Common myeloid progenitor, CD34-positive (primary cell): ENCODE measurements at regions not wholly inside any gene's neighbourhood (a gene's known extent, or its start where the extent isn't known, plus 50 kb on each side); places are given as distances from the start of the nearest gene placed in this dataset.

ENCODE experiments used
- CTCF ChIA-PET: fragments of 350-600 bp; sonication (Branson Sonifier 250); formaldehyde crosslinking; loops from one replicate; lab custom pipeline; 2021; ENCODE audit warnings: antibody characterized with exemption; lab: Charles Lee
- POLR2A ChIA-PET: fragments of 350-600 bp; sonication (Branson Sonifier 250); formaldehyde crosslinking; loops from one replicate; lab custom pipeline; 2021; ENCODE audit warnings: antibody characterized with exemption; lab: Charles Lee
- DNase-seq, 3 donors: peaks; one replicate each; pipeline versions ENCODE4 v3.0.0 to v3.0.0-alpha.2; 2013
- H3K27ac ChIP-seq, 2 experiments: 1 replicate in 1 of 2; 2 replicates in 1 of 2; pipeline ENCODE4 v1.7.0; 2013; ENCODE audit warnings: inconsistent platforms in 2 of 2, low read length in 2 of 2, mild to moderate bottlenecking in 2 of 2, low read depth in 1 of 2, moderate library complexity in 1 of 2; ENCODE audit not compliant: severe bottlenecking in 2 of 2, insufficient read depth in 1 of 2, poor library complexity in 1 of 2
- H3K27me3 ChIP-seq, 5 experiments: replicated peaks in 2 of 5; 1 replicate in 3 of 5; 2 replicates in 2 of 5; pipeline versions ENCODE4 v1.6.1 to v1.7.0; 2013; ENCODE audit warnings: low read length in 4 of 5, mild to moderate bottlenecking in 2 of 5, moderate library complexity in 2 of 5, inconsistent platforms in 1 of 5; ENCODE audit not compliant: insufficient read depth in 5 of 5, control insufficient read depth in 4 of 5
- H3K36me3 ChIP-seq, 4 experiments: 1 replicate in 2 of 4; 2 replicates in 2 of 4; pipeline versions ENCODE4 v1.6.1 to v1.7.0; 2013; ENCODE audit warnings: low read length in 3 of 4, control low read depth in 1 of 4, mild to moderate bottlenecking in 1 of 4; ENCODE audit not compliant: control insufficient read depth in 4 of 4, insufficient read depth in 4 of 4
- H3K4me1 ChIP-seq, 4 experiments: 1 replicate in 3 of 4; 2 replicates in 1 of 4; pipeline versions ENCODE4 v1.6.1 to v1.7.1; 2013; ENCODE audit warnings: low read length in 3 of 4, mild to moderate bottlenecking in 3 of 4, control low read depth in 1 of 4, inconsistent platforms in 1 of 4, moderate library complexity in 1 of 4; ENCODE audit not compliant: control insufficient read depth in 4 of 4, insufficient read depth in 4 of 4; ENCODE audit errors: control extremely low read depth in 1 of 4
- H3K4me3 ChIP-seq, 7 experiments: 1 replicate in 4 of 7; 2 replicates in 3 of 7; pipeline versions ENCODE4 v1.5.1 to v1.7.0; 2013; ENCODE audit warnings: mild to moderate bottlenecking in 7 of 7, low read length in 6 of 7, moderate library complexity in 6 of 7, inconsistent platforms in 2 of 7, low read depth in 2 of 7, control low read depth in 1 of 7; ENCODE audit not compliant: insufficient read depth in 4 of 7, control insufficient read depth in 1 of 7; ENCODE audit errors: extremely low read depth in 1 of 7
- H3K9me3 ChIP-seq, 5 experiments: 1 replicate in 4 of 5; 2 replicates in 1 of 5; pipeline versions ENCODE4 v1.6.1 to v1.7.1; 2013; ENCODE audit warnings: low read length in 4 of 5, mild to moderate bottlenecking in 2 of 5, inconsistent platforms in 1 of 5, low read depth in 1 of 5, moderate library complexity in 1 of 5; ENCODE audit not compliant: control insufficient read depth in 4 of 5, insufficient read depth in 2 of 5; ENCODE audit errors: control extremely low read depth in 1 of 5
- WGBS: methylation state at CpG from one replicate; pipeline ENCODE4 v1.1.5; 2013; ENCODE audit not compliant: insufficient coverage; 5-methylcytosine and 5-hydroxymethylcytosine counted together

GRCh38 chr16:66291833-66292232, 74.7 kb upstream of the CDH5 start:
- Histone ChIP-seq H3K9me3 (no peaks in the 10 kb centered on the region), H3K4me3 (no peak overlapping the region), H3K36me3 (no peaks in the 10 kb centered on the region), H3K4me1 (no peaks in the 10 kb centered on the region), H3K27ac (no peak overlapping the region), H3K27me3 (peaks cover 0 to 12% (median 2%) of the 10 kb centered on the region in 5 experiments)
- WGBS, result 100% methylated on average over 4 of the region's 6 CpGs
- POLR2A ChIA-PET, result no interaction called here
- no peak for DNase-seq
- CTCF ChIA-PET, result no interaction called here

DNA sequence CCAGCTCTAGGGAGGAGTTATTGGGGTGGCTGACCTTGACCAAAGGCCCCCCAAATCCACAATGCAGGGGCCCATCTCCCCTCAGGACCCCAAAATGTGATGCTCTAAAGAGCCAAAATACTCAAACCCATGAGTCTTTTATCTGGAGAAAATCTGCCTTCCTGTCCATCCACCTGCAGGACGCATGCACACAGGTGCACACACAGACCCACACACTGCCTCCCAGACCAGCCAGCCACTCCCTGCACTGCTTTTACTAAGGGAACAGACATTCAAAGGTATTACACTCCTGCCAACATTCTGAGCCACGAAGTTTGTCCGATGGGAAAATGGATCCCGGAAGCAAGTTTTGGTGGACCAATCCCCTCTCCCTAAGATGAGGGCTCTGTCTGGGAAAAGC, 76.1 kb upstream of the CDH5 start:
- no peak overlapping the region for H3K4me3 ChIP-seq
- no peaks in the 10 kb centered on the region for H3K9me3 ChIP-seq
- ChIA-PET CTCF (interaction anchor here (1.5 kb wide), 1 partner anchor 17 kb away, joined by 3 read pairs; no protein-coding TSS in a partner anchor), POLR2A (no interaction called here)
- no peak overlapping the region for H3K27ac ChIP-seq
- DNase-seq, result no peak
- H3K27me3 ChIP-seq, result peaks cover 0 to 8% (median 2%) of the 10 kb centered on the region in 5 experiments
- 98% methylated on average over 4 of the region's 4 CpGs for WGBS
- no peaks in the 10 kb centered on the region for H3K4me1 ChIP-seq
- H3K36me3 ChIP-seq, result no peaks in the 10 kb centered on the region

DNA sequence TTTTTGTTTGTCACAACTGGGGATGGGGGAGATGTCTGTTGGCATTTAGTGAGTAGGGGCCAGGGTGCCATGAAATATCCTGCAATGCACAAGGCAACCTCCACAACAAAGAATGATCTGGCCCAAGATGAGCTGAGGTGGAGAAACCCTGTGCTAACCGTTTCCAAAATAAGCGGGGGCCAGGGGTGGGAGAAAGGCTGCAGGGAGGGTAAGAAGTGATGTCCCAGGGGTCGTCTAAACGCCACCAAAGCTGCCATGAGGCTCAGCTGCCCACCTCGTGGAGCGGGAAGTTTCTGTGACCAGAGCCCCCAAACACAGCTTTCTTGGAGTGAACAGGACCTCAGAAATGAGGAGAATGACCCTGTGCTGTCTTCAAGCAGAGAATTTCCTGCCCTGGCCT, 76.5 kb upstream of the CDH5 start:
- H3K9me3 ChIP-seq, result no peaks in the 10 kb centered on the region
- no peak for DNase-seq
- no peak overlapping the region for H3K4me3 ChIP-seq
- H3K36me3 ChIP-seq, result no peaks in the 10 kb centered on the region
- H3K4me1 ChIP-seq, result no peaks in the 10 kb centered on the region
- WGBS, result 100% methylated on average over 6 of the region's 6 CpGs
- H3K27ac ChIP-seq, result no peak overlapping the region
- POLR2A ChIA-PET, result no interaction called here
- CTCF ChIA-PET, result interaction anchor here (1.5 kb wide), 1 partner anchor 16 kb away, joined by 3 read pairs; no protein-coding TSS in a partner anchor
- H3K27me3 ChIP-seq, result peaks cover 0 to 8% (median 2%) of the 10 kb centered on the region in 5 experiments

GRCh38 chr16:66289051-66289680, 77.3 kb upstream of the CDH5 start:
- ChIA-PET CTCF (no interaction called here), POLR2A (no interaction called here)
- DNase-seq, result no peak
- Histone ChIP-seq H3K36me3 (no peaks in the 10 kb centered on the region), H3K4me3 (no peak overlapping the region), H3K27me3 (peaks cover 0 to 8% (median 2%) of the 10 kb centered on the region in 5 experiments), H3K27ac (no peak overlapping the region), H3K4me1 (no peaks in the 10 kb centered on the region), H3K9me3 (no peaks in the 10 kb centered on the region)
- WGBS, result 95% methylated on average over 12 of the region's 15 CpGs

DNA sequence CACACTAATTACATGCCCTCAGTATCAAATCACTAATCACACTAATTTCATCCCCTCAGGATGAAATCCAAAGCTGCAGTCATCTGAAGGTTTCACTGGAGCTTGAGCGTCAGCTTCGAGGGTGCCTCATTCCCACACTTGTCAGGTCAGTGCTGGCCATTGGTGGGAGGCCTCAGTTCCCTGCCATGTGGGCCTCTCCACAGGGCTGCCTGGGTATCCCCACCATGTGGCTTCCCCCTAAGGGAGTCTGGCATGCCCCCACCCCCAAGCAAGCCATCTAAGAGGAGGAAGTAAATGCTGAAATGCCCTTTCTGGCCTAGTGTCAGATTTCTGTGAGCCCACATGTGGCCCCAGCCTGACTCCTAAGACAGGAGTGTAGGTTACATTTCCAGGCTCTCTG, 78.6 kb upstream of the CDH5 start:
- Histone ChIP-seq H3K27me3 (peaks cover 0 to 4% (median 0%) of the 10 kb centered on the region in 5 experiments), H3K9me3 (no peaks in the 10 kb centered on the region), H3K36me3 (no peaks in the 10 kb centered on the region), H3K4me1 (no peaks in the 10 kb centered on the region), H3K27ac (no peak overlapping the region), H3K4me3 (no peak overlapping the region)
- DNase-seq, result no peak
- WGBS, result 100% methylated on average over 1 of the region's 2 CpGs
- ChIA-PET CTCF (interaction anchor here (1.1 kb wide), 1 partner anchor 27 kb away, joined by 4 read pairs; no protein-coding TSS in a partner anchor), POLR2A (no interaction called here)

DNA sequence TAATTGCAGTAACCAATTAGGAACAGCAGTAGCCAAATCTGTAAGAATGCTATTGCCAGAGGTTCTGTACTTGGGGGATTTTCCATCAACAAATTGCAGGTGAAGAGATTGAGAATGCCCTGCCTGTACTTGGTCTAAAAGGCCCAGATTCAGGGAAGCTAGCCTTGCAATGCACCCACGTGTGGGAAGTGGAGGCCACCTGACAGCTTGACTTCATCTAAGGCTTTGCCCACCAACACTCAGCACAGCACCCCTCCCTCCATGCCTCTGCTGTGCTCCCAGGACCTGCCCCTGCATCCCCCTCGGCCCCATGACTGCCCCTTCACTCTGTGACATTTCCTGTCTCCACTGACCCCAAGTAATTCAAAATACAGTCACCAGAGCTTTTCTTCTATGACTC, 79.1 kb upstream of the CDH5 start:
- POLR2A ChIA-PET, result no interaction called here
- Histone ChIP-seq H3K4me3 (no peak overlapping the region), H3K4me1 (no peaks in the 10 kb centered on the region), H3K27ac (no peak overlapping the region), H3K27me3 (peaks cover 0 to 3% (median 0%) of the 10 kb centered on the region in 5 experiments), H3K36me3 (no peaks in the 10 kb centered on the region), H3K9me3 (no peaks in the 10 kb centered on the region)
- 68% methylated on average over 2 of the region's 2 CpGs for WGBS
- DNase-seq, result no peak
- CTCF ChIA-PET, result interaction anchor here (1.1 kb wide), 1 partner anchor 27 kb away, joined by 4 read pairs; no protein-coding TSS in a partner anchor

- DNase-seq, result no peak
- POLR2A ChIA-PET, result no interaction called here
- no peak overlapping the region for H3K27ac ChIP-seq
- peaks cover 0 to 3% (median 0%) of the 10 kb centered on the region in 5 experiments for H3K27me3 ChIP-seq
- 100% methylated on average over 9 of the region's 9 CpGs for WGBS
- H3K9me3 ChIP-seq, result no peaks in the 10 kb centered on the region
- no peak overlapping the region for H3K4me3 ChIP-seq
- CTCF ChIA-PET, result no interaction called here
- H3K36me3 ChIP-seq, result no peaks in the 10 kb centered on the region
- no peaks in the 10 kb centered on the region for H3K4me1 ChIP-seq
These were observed 80.0 kb upstream of the CDH5 start for GRCh38 chr16:66286527-66286926.
